IMR-90 (cell line): ENCODE measurements at regions not wholly inside any gene's neighbourhood (a gene's known extent, or its start where the extent isn't known, plus 50 kb on each side); places are given as distances from the start of the nearest gene placed in this dataset.

Experiments used
- ATAC-seq: fragments of 200-7000 bp; cut with Tn5 transposase; 2 replicates; pipeline ENCODE4 v1.9.1; 2020; ENCODE audit warnings: low read depth, mild to moderate bottlenecking, moderate library complexity
- BruUV-seq: library from RNA; stranded (reverse); fragments of 400-500 nt; replicated peaks from 2 replicates; lab custom pipeline; 2021; lab: Mats Ljungman, UMichigan
- CTCF ChIA-PET: fragments of 300-600 bp; formaldehyde crosslinking; extraction: SDS; loops from one replicate; lab custom pipeline; 2021; ENCODE audit warnings: antibody characterized with exemption; lab: Yijun Ruan, JAX
- POLR2A ChIA-PET: fragments of 300-600 bp; sonication (Branson Sonifier 250); formaldehyde crosslinking; loops from one replicate; lab custom pipeline; 2022; ENCODE audit warnings: antibody characterized with exemption; ENCODE audit not compliant: unreplicated experiment; lab: Charles Lee
- DNase-seq: peaks from one replicate; pipeline ENCODE4 v3.0.0; 2013
- H2AFZ ChIP-seq: replicated peaks from 2 replicates; pipeline ENCODE3; 2013; ENCODE audit warnings: low read length, mild to moderate bottlenecking; ENCODE audit not compliant: poor library complexity
- H2AK5ac ChIP-seq: 2 replicates; pipeline ENCODE4 v1.6.1; 2013; ENCODE audit warnings: low read depth, low read length, inconsistent platforms
- H2AK9ac ChIP-seq: replicated peaks from 2 replicates; pipeline ENCODE3; 2013; ENCODE audit warnings: mild to moderate bottlenecking, low read depth, low read length, moderate library complexity; ENCODE audit not compliant: poor library complexity
- H2BK120ac ChIP-seq: 2 replicates; pipeline ENCODE4 v1.6.1; 2013; ENCODE audit warnings: low read depth, low read length, inconsistent platforms
- H2BK15ac ChIP-seq: 3 replicates; pipeline ENCODE4 v1.6.1; 2013; ENCODE audit warnings: low read depth, low read length, inconsistent platforms
- H2BK20ac ChIP-seq: 2 replicates; pipeline ENCODE4 v1.6.1; 2013; ENCODE audit warnings: low read depth, mild to moderate bottlenecking, inconsistent platforms, low read length, moderate library complexity
- H2BK5ac ChIP-seq: 2 replicates; pipeline ENCODE4 v1.6.1; 2013; ENCODE audit warnings: mild to moderate bottlenecking, low read depth, low read length, inconsistent platforms; ENCODE audit not compliant: poor library complexity, severe bottlenecking
- H3K14ac ChIP-seq: replicated peaks from 2 replicates; pipeline ENCODE4 v1.6.1; 2013; ENCODE audit warnings: low read depth, low read length, inconsistent platforms
- H3K18ac ChIP-seq: 2 replicates; pipeline ENCODE4 v1.6.1; 2013; ENCODE audit warnings: low read depth, low read length, control low read depth
- H3K23ac ChIP-seq: 2 replicates; pipeline ENCODE4 v1.6.1; 2013; ENCODE audit warnings: low read depth, low read length, inconsistent platforms
- H3K27ac ChIP-seq: 2 replicates; pipeline ENCODE4 v1.5.1; 2013; ENCODE audit warnings: mild to moderate bottlenecking, control low read depth, low read length; ENCODE audit not compliant: insufficient read depth
- H3K27me3 ChIP-seq: 2 replicates; pipeline ENCODE4 v1.6.1; 2013; ENCODE audit warnings: low read length; ENCODE audit not compliant: control insufficient read depth, insufficient read depth
- H3K36me3 ChIP-seq: 2 replicates; pipeline ENCODE4 v1.6.1; 2013; ENCODE audit warnings: low read length, mixed read lengths; ENCODE audit not compliant: control insufficient read depth, insufficient read depth
- H3K4ac ChIP-seq: 2 replicates; pipeline ENCODE4 v1.6.1; 2013; ENCODE audit warnings: low read depth, low read length, inconsistent platforms
- H3K4me1 ChIP-seq: 2 replicates; pipeline ENCODE4 v1.6.1; 2013; ENCODE audit warnings: low read length, mixed read lengths; ENCODE audit not compliant: control insufficient read depth, insufficient read depth
- H3K4me2 ChIP-seq: 2 replicates; pipeline ENCODE4 v1.6.1; 2013; ENCODE audit warnings: low read depth, mild to moderate bottlenecking, control low read depth, low read length, moderate library complexity
- H3K4me3 ChIP-seq: 2 replicates; pipeline ENCODE4 v1.5.1; 2013; ENCODE audit warnings: low read depth, mild to moderate bottlenecking, control low read depth, low read length, moderate library complexity; ENCODE audit not compliant: insufficient read depth
- H3K56ac ChIP-seq: 2 replicates; pipeline ENCODE4 v1.6.1; 2013; ENCODE audit warnings: low read length, inconsistent platforms; ENCODE audit not compliant: insufficient read depth; ENCODE audit errors: extremely low read depth
- H3K79me1 ChIP-seq, 2 experiments: 2 replicates each; pipeline ENCODE4 v1.6.1; 2013; ENCODE audit warnings: low read length in 2 of 2, inconsistent platforms in 1 of 2, low read depth in 1 of 2
- H3K9ac ChIP-seq: 2 replicates; pipeline ENCODE4 v1.6.1; 2013; ENCODE audit warnings: low read depth, low read length, control low read depth
- H3K9me1 ChIP-seq: 2 replicates; pipeline ENCODE4 v1.6.1; 2013; ENCODE audit warnings: low read length, inconsistent platforms; ENCODE audit not compliant: insufficient read depth
- H3K9me3 ChIP-seq: 2 replicates; pipeline ENCODE4 v1.6.1; 2013; ENCODE audit warnings: low read length; ENCODE audit not compliant: control insufficient read depth, insufficient read depth
- H4K20me1 ChIP-seq: 2 replicates; pipeline ENCODE4 v1.6.1; 2013; ENCODE audit warnings: low read length, inconsistent platforms; ENCODE audit not compliant: insufficient read depth
- H4K5ac ChIP-seq: 2 replicates; pipeline ENCODE4 v1.6.1; 2013; ENCODE audit warnings: mild to moderate bottlenecking, low read depth, low read length, control low read depth
- H4K8ac ChIP-seq, 2 experiments: 2 replicates each; pipeline ENCODE4 v1.6.1; 2013; ENCODE audit warnings: low read depth in 2 of 2, low read length in 2 of 2, control low read depth in 1 of 2, inconsistent platforms in 1 of 2
- H4K91ac ChIP-seq: 2 replicates; pipeline ENCODE4 v1.6.1; 2013; ENCODE audit warnings: low read depth, low read length, inconsistent platforms; ENCODE audit not compliant: insufficient read depth
- BHLHE40 ChIP-seq: fragments of 150-350 bp; IDR thresholded peaks from 2 replicates; pipeline ENCODE4 v1.6.1; 2016; ENCODE audit warnings: mild to moderate bottlenecking, low read depth, low read length
- CEBPB ChIP-seq: IDR thresholded peaks from 2 replicates; pipeline ENCODE4 v1.6.1; 2012; ENCODE audit warnings: low read depth, low read length, improper control_type of control experiment
- CHD1 ChIP-seq: IDR thresholded peaks from 2 replicates; pipeline ENCODE4 v1.6.1; 2012; ENCODE audit warnings: low read depth, low read length, improper control_type of control experiment
- FOS ChIP-seq: fragments of 150-350 bp; IDR thresholded peaks from 2 replicates; pipeline ENCODE4 v1.6.1; 2016; ENCODE audit warnings: low read depth, low read length
- MAFK ChIP-seq: IDR thresholded peaks from 2 replicates; pipeline ENCODE4 v1.6.1; 2012; ENCODE audit warnings: low read depth, low read length, improper control_type of control experiment
- MAZ ChIP-seq: IDR thresholded peaks from 2 replicates; pipeline ENCODE4 v1.6.1; 2012; ENCODE audit warnings: low read depth, mild to moderate bottlenecking, low read length, improper control_type of control experiment, moderate library complexity, borderline replicate concordance
- MXI1 ChIP-seq: IDR thresholded peaks from 2 replicates; pipeline ENCODE4 v1.6.1; 2012; ENCODE audit warnings: low read depth, mild to moderate bottlenecking, low read length, moderate library complexity, borderline replicate concordance
- NFE2L2 ChIP-seq: fragments of 150-350 bp; IDR thresholded peaks from 2 replicates; pipeline ENCODE4 v1.6.1; 2016; ENCODE audit warnings: low read depth, mild to moderate bottlenecking, low read length
- POLR2A ChIP-seq: IDR thresholded peaks from 2 replicates; pipeline ENCODE4 v1.6.1; 2012; ENCODE audit warnings: mild to moderate bottlenecking, low read depth, low read length
- RAD21 ChIP-seq: IDR thresholded peaks from 2 replicates; pipeline ENCODE4 v1.6.1; 2012; ENCODE audit warnings: low read length, improper control_type of control experiment
- RCOR1 ChIP-seq: IDR thresholded peaks from 2 replicates; pipeline ENCODE4 v1.6.1; 2012; ENCODE audit warnings: mild to moderate bottlenecking, low read length, improper control_type of control experiment; ENCODE audit not compliant: insufficient replicate concordance
- WGBS, 2 experiments: methylation state at CpG; one replicate each; pipeline versions ENCODE4 v1.1.5 to v1.1.7; 2013; ENCODE audit warnings: missing lambda C conversion rate in 2 of 2; ENCODE audit not compliant: insufficient read length in 1 of 2; ENCODE audit errors: extremely low coverage in 2 of 2; 5-methylcytosine and 5-hydroxymethylcytosine counted together
- dilution Hi-C: fragments of 300-500 bp; cut with HindIII; formaldehyde crosslinking; loops from one replicate; pipeline ENCODE4 v1.14.3; 2018; ENCODE audit warnings: low sequenced_read_pairs; ENCODE audit not compliant: unreplicated experiment
- in situ Hi-C: fragments of 300-500 bp; cut with MboI; formaldehyde crosslinking; loops from 3 replicates; pipeline ENCODE4 v1.14.3; 2019; ENCODE audit warnings: low sequenced_read_pairs, inconsistent platforms, mixed read lengths
- intact Hi-C: fragments of 100-400 bp; cut with micrococcal nuclease; formaldehyde crosslinking; loops from 2 replicates; pipeline ENCODE4 v1.10.0; 2022
- TF ChIP-seq, protein P1 (sequence below): fragments of 150-350 bp; IDR thresholded peaks from 2 replicates; pipeline ENCODE4 v1.6.1; 2016; ENCODE audit warnings: low read depth, mild to moderate bottlenecking, low read length, moderate library complexity, borderline replicate concordance

- Histone ChIP-seq H4K91ac (no peak overlapping the region), H3K4ac (no peak overlapping the region), H4K20me1 (no peaks in the 10 kb centered on the region), H2AFZ (no peak overlapping the region), H2BK20ac (no peak overlapping the region), H2BK5ac (no peak overlapping the region), H2BK15ac (no peak overlapping the region), H3K27me3 (no peaks in the 10 kb centered on the region), H2AK5ac (no peak overlapping the region), H2AK9ac (no peak overlapping the region), H3K4me1 (no peaks in the 10 kb centered on the region), H3K36me3 (no peaks in the 10 kb centered on the region), H3K4me2 (no peak overlapping the region), H4K8ac (no peak overlapping the region), H3K9ac (no peak overlapping the region), H4K5ac (no peak overlapping the region), H3K56ac (no peak overlapping the region), H3K9me3 (no peaks in the 10 kb centered on the region), H3K9me1 (no peaks in the 10 kb centered on the region), H2BK120ac (no peak overlapping the region), H3K18ac (no peak overlapping the region), H3K79me1 (no peaks in the 10 kb centered on the region), H3K23ac (no peak overlapping the region), H3K4me3 (no peak overlapping the region), H3K27ac (no peak overlapping the region), H3K14ac (no peak overlapping the region)
- in situ Hi-C loops = no loop called here
- WGBS, 2 experiments = 62% methylated on average over 3 of the region's 5 CpGs; no CpG with 5 or more reads in 1 of the 2 experiments
- POLR2A ChIA-PET = no interaction called here
- no TSS peak for BruUV-seq
- dilution Hi-C loops = no loop called here
- TF ChIP-seq NFE2L2 = no peak
- TF ChIP-seq, protein P1, sequence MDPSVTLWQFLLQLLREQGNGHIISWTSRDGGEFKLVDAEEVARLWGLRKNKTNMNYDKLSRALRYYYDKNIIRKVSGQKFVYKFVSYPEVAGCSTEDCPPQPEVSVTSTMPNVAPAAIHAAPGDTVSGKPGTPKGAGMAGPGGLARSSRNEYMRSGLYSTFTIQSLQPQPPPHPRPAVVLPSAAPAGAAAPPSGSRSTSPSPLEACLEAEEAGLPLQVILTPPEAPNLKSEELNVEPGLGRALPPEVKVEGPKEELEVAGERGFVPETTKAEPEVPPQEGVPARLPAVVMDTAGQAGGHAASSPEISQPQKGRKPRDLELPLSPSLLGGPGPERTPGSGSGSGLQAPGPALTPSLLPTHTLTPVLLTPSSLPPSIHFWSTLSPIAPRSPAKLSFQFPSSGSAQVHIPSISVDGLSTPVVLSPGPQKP = no peak
- TF ChIP-seq MAZ = no peak
- TF ChIP-seq POLR2A = no peak
- no peak for TF ChIP-seq CEBPB
- no peak for TF ChIP-seq MAFK
- no peak for TF ChIP-seq MXI1
- TF ChIP-seq RCOR1 = no peak
- no peak for TF ChIP-seq RAD21
- no peak for TF ChIP-seq FOS
- no peak for TF ChIP-seq BHLHE40
- TF ChIP-seq CHD1 = no peak
- DNase-seq (no peak), ATAC-seq (no peak)
- CTCF ChIA-PET = no interaction called here
- intact Hi-C loops = no loop called here
Observed at GRCh38 chr4:16353165-16353564, 126.9 kb upstream of the TAPT1 start.
